GM21717 (cell line): ENCODE measurements at regions not wholly inside any gene's neighbourhood (a gene's known extent, or its start where the extent isn't known, plus 50 kb on each side); places are given as distances from the start of the nearest gene placed in this dataset.

Experiments
- ATAC-seq: cut with Tn5 transposase; IDR thresholded peaks from one replicate; pipeline ENCODE4 v1.9.1; 2021; ENCODE audit warnings: mild to moderate bottlenecking, moderate library complexity; ENCODE audit not compliant: unreplicated experiment

- no peak for ATAC-seq
Measured at GRCh38 chr5:28009576-28009975, 971.2 kb upstream of the CDH9 start.

GRCh38 chr5:27996665-27997064 lies 958.3 kb upstream of the CDH9 start:
- no peak for ATAC-seq

GRCh38 chr5:27995867-27996266 lies 957.5 kb upstream of the CDH9 start:
- ATAC-seq = no peak

GRCh38 chr5:27978322-27978721 lies 939.9 kb upstream of the CDH9 start:
- no peak for ATAC-seq

- ATAC-seq = no peak
Measured at GRCh38 chr5:27969157-27969556, 930.8 kb upstream of the CDH9 start.

- ATAC-seq = no peak
Measured at GRCh38 chr5:27963050-27963783, 924.8 kb upstream of the CDH9 start.

- ATAC-seq = no peak
Measured at GRCh38 chr5:27962198-27962597, 923.8 kb upstream of the CDH9 start.

GRCh38 chr5:27947088-27947487 lies 908.7 kb upstream of the CDH9 start:
- no peak for ATAC-seq

GRCh38 chr5:27944471-27944870 lies 906.1 kb upstream of the CDH9 start:
- ATAC-seq = no peak

GRCh38 chr5:27938989-27939388 lies 900.6 kb upstream of the CDH9 start:
- no peak for ATAC-seq

- no peak for ATAC-seq
Measured at GRCh38 chr5:27928060-27928459, 889.7 kb upstream of the CDH9 start.

GRCh38 chr5:27911216-27911615 lies 872.8 kb upstream of the CDH9 start:
- no peak for ATAC-seq

- ATAC-seq = no peak
Measured at GRCh38 chr5:27908341-27908740, 870.0 kb upstream of the CDH9 start.

GRCh38 chr5:27906931-27907601 lies 868.7 kb upstream of the CDH9 start:
- no peak for ATAC-seq

GRCh38 chr5:27906481-27906880 lies 868.1 kb upstream of the CDH9 start:
- no peak for ATAC-seq

GRCh38 chr5:27900761-27901160 lies 862.4 kb upstream of the CDH9 start:
- no peak for ATAC-seq

GRCh38 chr5:27876071-27876470 lies 837.7 kb upstream of the CDH9 start:
- ATAC-seq = no peak

- no peak for ATAC-seq
Measured at GRCh38 chr5:27875148-27875547, 836.8 kb upstream of the CDH9 start.

- no peak for ATAC-seq
Measured at GRCh38 chr5:27868292-27868691, 829.9 kb upstream of the CDH9 start.

GRCh38 chr5:27855491-27855890 lies 817.1 kb upstream of the CDH9 start:
- ATAC-seq = no peak

- ATAC-seq = no peak
Measured at GRCh38 chr5:27854243-27854852, 816.0 kb upstream of the CDH9 start.

- ATAC-seq = no peak
Measured at GRCh38 chr5:27845248-27845647, 806.9 kb upstream of the CDH9 start.
